SK-N-MC (cell line): ENCODE measurements at regions not wholly inside any gene's neighbourhood (a gene's known extent, or its start where the extent isn't known, plus 50 kb on each side); places are given as distances from the start of the nearest gene placed in this dataset.

ENCODE experiments used
- DNase-seq: peaks from one replicate; pipeline ENCODE4 v3.0.0-alpha.2; 2011; ENCODE audit warnings: low read depth, low spot score
- H3K27ac ChIP-seq: fragments of 200-600 bp; sonication (generic); 2 replicates; pipeline ENCODE4 v1.5.1; 2016; ENCODE audit warnings: mixed run types
- H3K36me3 ChIP-seq: fragments of 200-600 bp; sonication (generic); 2 replicates; pipeline ENCODE4 v1.6.1; 2017; ENCODE audit warnings: antibody characterized with exemption, low read length, mixed read lengths; ENCODE audit not compliant: insufficient read depth
- H3K4me3 ChIP-seq: fragments of 200-600 bp; sonication (generic); 2 replicates; pipeline ENCODE4 v1.5.1; 2016
- H3K9ac ChIP-seq: fragments of 200-600 bp; sonication (generic); 2 replicates; pipeline ENCODE4 v1.8.0; 2017; ENCODE audit warnings: mixed run types, mixed read lengths; ENCODE audit not compliant: insufficient read length
- H3K9me3 ChIP-seq: fragments of 200-600 bp; sonication (generic); 2 replicates; pipeline ENCODE4 v1.6.1; 2017; ENCODE audit warnings: low read depth, mild to moderate bottlenecking, antibody characterized with exemption, low read length, moderate library complexity, mixed read lengths
- EZH2 ChIP-seq: fragments of 200-600 bp; sonication (generic); IDR thresholded peaks from one replicate; pipeline ENCODE4 v1.6.1; 2017; ENCODE audit warnings: antibody characterized with exemption
- FOXP2 ChIP-seq: optimal IDR thresholded peaks from 2 replicates; pipeline ENCODE3; 2011; ENCODE audit warnings: mild to moderate bottlenecking, moderate library complexity; ENCODE audit not compliant: insufficient read depth; ENCODE audit errors: extremely low read length, control extremely low read depth
- POLR2AphosphoS5 ChIP-seq: IDR thresholded peaks from 2 replicates; pipeline ENCODE4 v1.6.1; 2012; ENCODE audit warnings: mild to moderate bottlenecking, low read depth, low read length, borderline replicate concordance

GRCh38 chr2:228723599-228723998, 542.1 kb upstream of the SPHKAP start:
- TF ChIP-seq POLR2AphosphoS5 (no peak), EZH2 (no peak), FOXP2 (no peak)
- DNase-seq: no peak
- Histone ChIP-seq H3K36me3 (no peaks in the 10 kb centered on the region), H3K27ac (no peak overlapping the region), H3K4me3 (no peak overlapping the region), H3K9ac (no peak overlapping the region), H3K9me3 (no peaks in the 10 kb centered on the region)

- H3K9me3 ChIP-seq: no peaks in the 10 kb centered on the region
- no peaks in the 10 kb centered on the region for H3K36me3 ChIP-seq
- TF ChIP-seq EZH2 (no peak), POLR2AphosphoS5 (no peak), FOXP2 (no peak)
- no peak overlapping the region for H3K9ac ChIP-seq
- H3K27ac ChIP-seq: no peak overlapping the region
- no peak overlapping the region for H3K4me3 ChIP-seq
- no peak for DNase-seq
Measured at GRCh38 chr2:228722311-228722710, 540.8 kb upstream of the SPHKAP start.

GRCh38 chr2:228720895-228721294, 539.4 kb upstream of the SPHKAP start:
- Histone ChIP-seq H3K27ac (no peak overlapping the region), H3K4me3 (no peak overlapping the region)
- TF ChIP-seq FOXP2: no peak
- no peak for TF ChIP-seq EZH2
- TF ChIP-seq POLR2AphosphoS5: no peak

GRCh38 chr2:228709788-228710371, 528.4 kb upstream of the SPHKAP start:
- DNase-seq: no peak
- Histone ChIP-seq H3K9me3 (no peaks in the 10 kb centered on the region; the same call in 1 of the 2 replicates), H3K36me3 (no peaks in the 10 kb centered on the region), H3K4me3 (no peak overlapping the region), H3K9ac (no peak overlapping the region), H3K27ac (no peak overlapping the region)
- TF ChIP-seq POLR2AphosphoS5 (no peak), EZH2 (no peak), FOXP2 (no peak)

More at GRCh38 chr2:228720895-228721294, 539.4 kb upstream of the SPHKAP start:
- H3K36me3 ChIP-seq: no peaks in the 10 kb centered on the region
- DNase-seq: no peak
- no peaks in the 10 kb centered on the region for H3K9me3 ChIP-seq
- no peak overlapping the region for H3K9ac ChIP-seq

GRCh38 chr2:228707846-228708245, 526.4 kb upstream of the SPHKAP start:
- H3K27ac ChIP-seq: no peak overlapping the region
- no peaks in the 10 kb centered on the region for H3K9me3 ChIP-seq
- no peak for TF ChIP-seq EZH2
- no peak for TF ChIP-seq POLR2AphosphoS5
- TF ChIP-seq FOXP2: no peak
- no peak overlapping the region for H3K4me3 ChIP-seq
- no peak overlapping the region for H3K9ac ChIP-seq
- no peaks in the 10 kb centered on the region for H3K36me3 ChIP-seq
- DNase-seq: no peak

- no peak overlapping the region for H3K9ac ChIP-seq
- TF ChIP-seq FOXP2: no peak
- no peak for TF ChIP-seq EZH2
- no peak for TF ChIP-seq POLR2AphosphoS5
Measured at GRCh38 chr2:228705318-228705717, 523.8 kb upstream of the SPHKAP start.

GRCh38 chr2:228703152-228703551, 521.7 kb upstream of the SPHKAP start:
- Histone ChIP-seq H3K9me3 (no peaks in the 10 kb centered on the region), H3K27ac (no peak overlapping the region), H3K36me3 (no peaks in the 10 kb centered on the region), H3K9ac (no peak overlapping the region), H3K4me3 (0 out of 2 replicates have a peak overlapping the region, but pooled peaks have one; percentile 15)
- no peak for DNase-seq
- TF ChIP-seq EZH2: no peak
- no peak for TF ChIP-seq POLR2AphosphoS5
- TF ChIP-seq FOXP2: no peak

More at GRCh38 chr2:228705318-228705717, 523.8 kb upstream of the SPHKAP start:
- Histone ChIP-seq H3K27ac (no peak overlapping the region), H3K9me3 (no peaks in the 10 kb centered on the region), H3K36me3 (no peaks in the 10 kb centered on the region), H3K4me3 (peak overlapping the region; percentile 33; the same call in 1 of the 2 replicates)
- no peak for DNase-seq

- Histone ChIP-seq H3K9me3 (no peaks in the 10 kb centered on the region), H3K9ac (no peak overlapping the region), H3K27ac (peak overlapping the region; percentile 88), H3K36me3 (no peaks in the 10 kb centered on the region), H3K4me3 (no peak overlapping the region)
- DNase-seq: no peak
- no peak for TF ChIP-seq EZH2
- no peak for TF ChIP-seq POLR2AphosphoS5
- TF ChIP-seq FOXP2: no peak
Measured at GRCh38 chr2:228701506-228701905, 520.0 kb upstream of the SPHKAP start.

GRCh38 chr2:228700638-228701037, 519.2 kb upstream of the SPHKAP start:
- Histone ChIP-seq H3K27ac (peak overlapping the region; percentile 88), H3K9me3 (no peaks in the 10 kb centered on the region), H3K36me3 (no peaks in the 10 kb centered on the region), H3K4me3 (peak overlapping the region; percentile 67), H3K9ac (peak overlapping the region; percentile 22)
- DNase-seq: peak; percentile 78
- TF ChIP-seq POLR2AphosphoS5 (no peak), EZH2 (no peak), FOXP2 (no peak)

- H3K9me3 ChIP-seq: no peaks in the 10 kb centered on the region
- DNase-seq: no peak
- H3K36me3 ChIP-seq: no peaks in the 10 kb centered on the region
- peak overlapping the region; percentile 67; the same call in 1 of the 2 replicates for H3K4me3 ChIP-seq
- no peak for TF ChIP-seq POLR2AphosphoS5
- no peak for TF ChIP-seq FOXP2
- no peak for TF ChIP-seq EZH2
- peak overlapping the region; percentile 88 for H3K27ac ChIP-seq
- no peak overlapping the region for H3K9ac ChIP-seq
Measured at GRCh38 chr2:228699888-228700287, 518.4 kb upstream of the SPHKAP start.
